ENCODE measurements at regions not wholly inside any gene's neighbourhood (a gene's known extent, or its start where the extent isn't known, plus 50 kb on each side); places are given as distances from the start of the nearest gene placed in this dataset.
"Not testable (repeated sequence)": the region's sequence is repeated elsewhere in the genome, so short reads cannot be mapped to it uniquely, and the experiment has no call there.

DNA sequence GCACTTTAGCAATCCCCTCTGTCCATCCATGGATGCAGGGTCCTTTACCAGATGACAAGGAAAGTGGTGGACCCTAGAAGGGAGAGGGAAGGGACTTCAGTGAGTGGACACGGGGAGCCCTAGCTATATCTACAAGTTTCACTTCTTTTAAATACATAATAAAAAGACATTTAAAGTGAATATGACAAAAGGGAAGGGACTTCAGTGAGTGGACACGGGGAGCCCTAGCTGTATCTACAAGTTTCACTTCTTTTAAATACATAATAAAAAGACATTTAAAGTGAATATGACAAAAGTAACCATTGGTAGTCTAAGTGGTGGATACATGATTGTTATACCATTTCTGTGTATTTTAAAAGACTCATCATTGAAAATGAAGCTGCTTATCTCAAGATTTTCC lies 81.9 kb upstream of the HES1 start:
- DNase-seq, result no peak

DNA sequence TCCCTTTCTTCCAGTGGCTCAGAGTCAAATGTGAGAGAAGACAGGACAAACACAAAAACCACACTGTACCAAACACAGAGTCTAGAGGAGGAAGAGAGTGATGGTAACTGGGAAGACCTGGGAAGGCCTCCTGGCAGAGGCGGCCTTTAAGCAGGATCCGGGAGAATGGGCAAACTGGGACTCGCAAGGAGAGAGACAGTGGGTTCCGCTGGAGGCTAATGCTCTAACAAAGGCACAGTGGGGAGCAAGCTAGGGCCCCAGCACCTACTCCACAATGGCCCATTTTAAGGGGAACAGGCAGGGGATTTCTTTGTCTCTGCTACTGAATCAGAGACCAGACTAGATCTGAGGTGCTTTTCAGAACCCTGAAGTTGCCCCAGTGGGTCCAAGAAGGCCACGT lies 81.4 kb upstream of the HES1 start:
- DNase-seq, result no peak

DNA sequence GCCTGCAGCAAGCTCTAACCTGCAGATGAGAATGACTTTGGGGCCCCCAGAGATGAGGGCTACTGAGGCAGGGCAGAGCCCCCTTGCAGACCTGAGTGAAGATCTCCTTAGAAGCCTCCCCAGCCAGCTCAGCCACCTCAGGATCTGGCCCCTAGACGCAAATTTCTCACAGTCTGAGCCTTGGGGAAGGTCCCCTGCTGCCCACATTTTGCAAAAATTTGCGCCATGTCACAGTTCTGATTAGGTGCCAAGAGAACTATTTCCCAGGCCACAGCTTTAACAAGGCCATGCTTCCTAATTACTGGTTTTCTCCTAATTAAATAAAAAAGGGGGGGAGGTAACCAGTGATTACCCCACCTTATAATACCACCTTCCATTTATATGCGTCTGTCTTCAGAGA lies 81.0 kb upstream of the HES1 start:
- DNase-seq, result no peak

- DNase-seq, result not testable (repeated sequence)
Measured at GRCh38 chr3:194056323-194056722, 79.6 kb upstream of the HES1 start.

DNA sequence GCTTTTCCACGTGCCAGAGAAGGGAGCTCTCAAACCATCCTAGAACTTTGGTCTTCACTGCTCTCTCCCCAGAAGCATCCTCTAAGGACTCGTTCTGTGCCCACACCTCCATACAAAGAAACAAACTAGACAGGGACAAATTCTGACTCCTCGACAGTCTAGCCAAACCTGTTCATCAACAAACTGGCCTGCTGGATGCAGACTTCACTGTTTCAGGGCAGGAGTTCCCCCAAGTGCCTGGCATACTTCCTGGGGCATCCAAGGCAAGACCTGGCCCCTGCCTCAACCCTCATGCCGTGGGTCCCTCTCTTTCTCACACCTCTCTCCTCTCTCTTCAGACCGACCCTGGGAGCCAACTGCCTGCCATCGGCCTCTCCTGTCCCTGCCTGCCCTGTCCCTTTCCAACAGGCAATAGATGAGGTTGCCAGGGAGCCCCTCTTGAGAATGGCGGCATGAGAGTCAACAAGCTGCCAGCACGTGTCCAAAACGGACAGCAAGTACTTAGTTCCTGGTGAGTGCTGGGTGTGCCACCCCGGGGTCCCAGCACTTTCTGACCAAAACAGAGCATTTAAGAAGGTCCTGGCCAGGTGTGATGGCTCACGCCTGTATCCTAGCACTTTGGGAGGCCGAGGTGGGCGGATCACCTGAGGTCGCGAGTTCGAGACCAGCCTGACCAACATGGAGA lies 79.1 kb upstream of the HES1 start:
- DNase-seq, result no peak

DNA sequence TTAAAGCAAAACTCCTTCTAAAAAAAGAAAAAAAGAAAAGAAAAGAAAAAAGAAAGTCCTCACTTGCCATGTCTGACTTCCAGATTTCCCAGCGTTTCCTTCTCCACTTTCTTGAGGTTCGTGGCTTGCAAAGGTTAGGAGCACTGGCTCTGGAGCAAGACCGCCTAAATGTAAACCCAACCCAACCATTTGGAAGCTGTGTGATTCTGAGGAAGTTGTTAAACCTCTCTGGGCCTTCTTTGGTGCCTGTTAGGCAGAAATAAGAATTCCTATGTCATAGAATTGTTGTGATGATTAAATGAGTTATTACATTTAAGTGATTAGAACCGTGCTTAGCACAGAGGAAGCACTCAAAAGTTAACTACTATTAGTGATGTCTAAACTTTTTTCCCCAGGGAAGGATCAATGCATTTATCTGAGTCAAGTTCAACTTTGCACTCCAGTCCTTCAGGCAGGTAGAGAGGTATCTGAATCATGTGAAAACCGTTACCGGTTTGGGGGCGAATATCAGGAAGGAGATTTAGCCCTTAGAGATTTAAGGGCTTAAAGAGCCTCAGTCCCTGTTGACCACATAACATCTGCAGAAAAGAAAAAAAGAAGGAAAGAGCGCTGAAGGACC lies 78.3 kb upstream of the HES1 start:
- no peak for DNase-seq

DNA sequence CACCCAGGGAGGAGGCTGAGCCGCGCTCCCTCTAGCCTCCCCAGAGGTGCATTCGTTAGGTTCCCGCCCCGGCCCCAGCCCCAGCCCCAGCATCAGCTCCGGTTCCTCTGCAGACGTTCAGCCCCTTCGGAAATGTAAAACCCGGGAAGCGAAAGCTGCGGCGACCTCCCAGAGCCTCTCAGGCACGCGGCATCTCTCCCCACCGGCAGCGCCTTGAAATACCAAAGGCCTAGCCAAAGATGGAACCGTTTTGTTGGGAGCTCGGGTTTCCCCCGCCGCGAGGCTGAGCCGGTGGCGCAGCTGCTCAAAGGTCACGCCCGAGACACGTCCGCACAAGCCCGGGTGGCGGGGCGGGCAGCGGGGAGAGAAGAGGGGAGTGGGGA lies 77.8 kb upstream of the HES1 start:
- DNase-seq, result peak; percentile 30

GRCh38 chr3:194058753-194059152 lies 77.2 kb upstream of the HES1 start:
- DNase-seq, result no peak

DNA sequence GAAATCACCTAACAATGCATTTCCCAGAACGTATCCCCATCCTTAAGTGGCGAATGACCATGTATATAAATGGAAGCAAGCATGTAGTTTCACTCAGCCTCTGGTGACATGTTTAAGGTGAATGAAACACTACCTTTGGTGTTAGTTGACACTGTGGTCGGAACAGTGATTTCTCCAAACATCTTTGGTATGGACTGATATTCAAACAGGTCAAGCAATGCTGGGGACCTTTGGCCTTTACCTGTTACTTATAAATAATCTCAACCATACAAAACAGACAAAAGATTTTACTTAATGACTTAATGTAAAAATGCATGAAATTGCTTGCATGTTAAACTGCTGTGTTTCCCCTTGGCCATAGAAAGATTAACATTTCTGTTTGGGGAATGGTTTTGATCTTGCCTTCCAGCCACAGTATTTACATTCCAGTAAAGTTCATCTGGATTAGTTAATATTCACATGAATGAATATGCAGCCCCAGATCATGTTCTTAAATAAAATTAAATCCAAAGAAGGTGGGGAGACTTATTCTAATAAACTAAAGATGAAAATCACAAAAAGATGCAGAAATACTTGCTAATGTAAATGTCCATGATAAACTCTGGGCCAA lies 74.4 kb upstream of the HES1 start:
- no peak for DNase-seq

DNA sequence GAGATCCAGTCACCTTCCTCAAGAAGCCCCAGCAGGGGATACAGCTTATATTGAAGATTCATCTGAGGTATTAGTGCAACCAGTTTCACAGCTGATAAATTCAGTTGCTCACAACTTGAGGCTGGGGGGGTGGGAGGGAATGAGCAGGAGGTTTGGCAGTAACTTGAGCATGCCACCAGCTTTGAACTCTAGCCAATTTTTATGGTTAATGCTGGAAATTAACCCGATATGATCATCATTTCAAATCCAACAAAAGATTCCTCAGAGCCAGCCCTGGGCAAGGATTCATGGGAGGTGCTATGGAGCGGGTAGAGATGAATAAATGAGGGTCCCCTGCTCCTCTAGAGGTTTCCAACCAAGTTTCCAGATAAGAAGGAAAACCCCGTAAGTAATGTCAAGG lies 73.1 kb upstream of the HES1 start:
- DNase-seq, result no peak

GRCh38 chr3:194064380-194065332 lies 71.3 kb upstream of the HES1 start:
- DNase-seq, result no peak

GRCh38 chr3:194067327-194067726 lies 68.6 kb upstream of the HES1 start:
- DNase-seq, result not testable (repeated sequence)

DNA sequence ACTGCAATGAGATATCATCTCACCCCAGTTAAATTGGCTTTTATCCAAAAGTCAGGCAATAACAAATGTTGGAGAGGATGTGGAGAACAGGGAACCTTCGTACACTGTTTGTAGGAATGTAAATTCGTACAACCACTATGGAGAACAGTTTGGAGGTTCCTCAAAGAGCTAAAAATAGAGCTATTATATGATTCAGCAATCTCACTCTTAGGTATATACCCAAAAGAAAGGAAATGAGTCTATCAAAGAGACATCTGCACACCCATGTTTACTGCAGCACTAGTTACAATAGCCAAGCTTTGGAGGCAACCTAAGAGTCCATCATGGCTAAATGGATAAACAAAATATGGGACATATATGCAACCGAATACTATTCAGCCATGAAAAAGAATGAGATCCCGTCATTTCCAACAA lies 68.0 kb upstream of the HES1 start:
- no peak for DNase-seq

DNA sequence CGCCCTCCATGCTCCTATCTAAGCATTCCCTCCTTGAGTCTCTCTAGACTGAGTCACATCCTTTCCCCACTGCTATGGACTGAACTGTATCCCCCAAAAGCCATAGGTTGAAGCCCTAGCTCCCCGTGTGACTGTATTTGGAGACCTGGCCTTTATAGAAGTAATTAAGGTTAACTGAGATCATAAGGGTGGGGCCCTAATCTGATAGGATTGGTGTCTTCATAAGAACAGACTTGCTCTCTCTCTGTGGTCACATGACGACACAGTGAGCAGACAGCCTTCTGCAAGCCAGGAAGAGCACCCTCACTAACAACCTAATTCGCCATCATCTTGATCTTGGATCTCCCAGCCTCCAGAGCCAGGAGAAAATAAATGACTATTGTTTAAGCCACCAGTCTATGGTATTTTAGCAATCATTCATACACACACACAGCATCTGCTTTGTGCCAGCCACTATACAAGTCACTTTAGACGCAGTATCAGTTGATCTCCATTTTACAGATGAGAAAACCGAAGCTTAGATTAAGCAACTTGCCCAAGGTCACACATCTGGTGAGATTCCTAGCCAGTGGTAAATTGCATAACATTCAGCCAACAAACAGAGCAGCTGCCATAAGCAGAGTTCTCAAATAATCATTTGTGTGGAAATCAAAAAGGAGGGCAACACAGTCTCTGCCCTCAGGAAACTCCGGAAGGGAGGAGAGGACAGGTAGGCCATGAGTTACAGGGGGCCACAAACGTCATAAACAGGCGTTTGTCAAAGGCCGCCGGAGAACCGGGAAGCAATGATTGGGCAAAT lies 66.3 kb upstream of the HES1 start:
- no peak for DNase-seq

DNA sequence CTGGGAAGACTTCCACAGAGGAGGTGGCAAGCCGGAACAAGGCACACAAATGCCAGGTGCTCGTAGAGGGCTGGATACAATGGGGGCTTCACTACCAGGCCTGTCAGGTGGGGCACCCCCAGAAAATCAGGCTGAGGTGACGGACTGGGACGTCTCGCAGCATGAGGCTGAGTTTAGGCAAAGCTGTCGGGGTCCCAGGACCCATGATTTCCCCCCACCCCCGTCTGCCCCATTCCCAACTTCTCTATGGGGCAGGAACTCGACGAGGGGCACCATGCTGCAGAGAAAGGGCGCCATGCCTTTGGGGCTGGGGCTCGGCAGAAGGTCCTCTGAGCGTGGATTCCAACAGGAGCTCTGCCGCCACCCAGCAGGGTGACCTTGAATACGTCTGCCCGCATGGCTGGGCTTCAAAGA lies 65.7 kb upstream of the HES1 start:
- DNase-seq, result no peak

DNA sequence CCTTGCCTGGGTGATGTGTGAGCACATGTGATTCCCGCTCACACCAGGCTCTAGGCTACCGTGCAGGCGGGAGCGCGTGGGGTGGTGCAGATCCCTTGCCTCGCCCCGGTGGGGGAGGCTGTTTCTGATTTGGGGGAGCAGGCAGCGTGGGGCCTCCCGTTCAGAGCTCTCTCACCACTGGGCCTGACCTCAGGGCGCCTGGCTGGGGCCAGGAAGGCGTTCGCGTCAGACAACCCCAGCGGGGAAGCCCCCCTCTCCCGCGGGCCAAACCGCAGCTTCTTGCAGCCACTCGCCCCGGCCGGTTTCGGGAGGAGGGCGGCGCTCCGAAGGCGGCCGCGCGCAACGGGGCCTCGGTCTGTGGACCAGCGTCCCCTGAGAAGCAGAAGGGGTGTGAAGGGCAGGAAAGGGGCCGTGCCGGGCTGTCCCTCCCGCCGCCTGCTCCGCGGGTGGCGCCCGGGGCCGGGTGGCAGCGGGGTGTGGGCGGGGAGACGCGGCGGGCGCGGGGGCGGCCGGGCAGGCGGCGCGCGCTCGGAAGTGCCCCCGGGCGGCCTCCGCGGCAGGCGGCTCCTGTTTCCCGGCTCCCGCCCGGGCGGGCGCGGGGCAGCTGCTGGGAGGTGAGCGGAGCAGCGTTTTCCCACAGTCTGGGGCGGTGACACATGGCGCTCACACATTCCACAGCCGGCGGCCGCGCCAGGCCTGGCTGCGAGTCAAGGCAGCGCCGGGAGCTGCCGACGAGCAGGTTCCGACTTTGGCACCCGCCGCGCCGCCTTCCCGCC lies 65.1 kb upstream of the HES1 start:
- peak; percentile 78 for DNase-seq

- DNase-seq, result no peak
Measured at GRCh38 chr3:194072097-194072428, 63.9 kb upstream of the HES1 start.

GRCh38 chr3:194072691-194073279 lies 63.2 kb upstream of the HES1 start:
- no peak for DNase-seq

- no peak for DNase-seq
Measured at GRCh38 chr3:194073926-194074325, 62.0 kb upstream of the HES1 start.

- no peak for DNase-seq
Measured at GRCh38 chr3:194075088-194075615, 60.8 kb upstream of the HES1 start.

- no peak for DNase-seq
Measured at GRCh38 chr3:194075802-194076460, 60.0 kb upstream of the HES1 start.
